IMR-90 (cell line): ENCODE measurements at regions not wholly inside any gene's neighbourhood (a gene's known extent, or its start where the extent isn't known, plus 50 kb on each side); places are given as distances from the start of the nearest gene placed in this dataset.

Source experiments
- ATAC-seq: fragments of 200-7000 bp; cut with Tn5 transposase; 2 replicates; pipeline ENCODE4 v1.9.1; 2020; ENCODE audit warnings: low read depth, mild to moderate bottlenecking, moderate library complexity
- BruUV-seq: library from RNA; stranded (reverse); fragments of 400-500 nt; replicated peaks from 2 replicates; lab custom pipeline; 2021; lab: Mats Ljungman, UMichigan
- CTCF ChIA-PET: fragments of 300-600 bp; formaldehyde crosslinking; extraction: SDS; loops from one replicate; lab custom pipeline; 2021; ENCODE audit warnings: antibody characterized with exemption; lab: Yijun Ruan, JAX
- POLR2A ChIA-PET: fragments of 300-600 bp; sonication (Branson Sonifier 250); formaldehyde crosslinking; loops from one replicate; lab custom pipeline; 2022; ENCODE audit warnings: antibody characterized with exemption; ENCODE audit not compliant: unreplicated experiment; lab: Charles Lee
- DNase-seq: peaks from one replicate; pipeline ENCODE4 v3.0.0; 2013
- H2AFZ ChIP-seq: replicated peaks from 2 replicates; pipeline ENCODE3; 2013; ENCODE audit warnings: low read length, mild to moderate bottlenecking; ENCODE audit not compliant: poor library complexity
- H2AK5ac ChIP-seq: 2 replicates; pipeline ENCODE4 v1.6.1; 2013; ENCODE audit warnings: low read depth, low read length, inconsistent platforms
- H2AK9ac ChIP-seq: replicated peaks from 2 replicates; pipeline ENCODE3; 2013; ENCODE audit warnings: mild to moderate bottlenecking, low read depth, low read length, moderate library complexity; ENCODE audit not compliant: poor library complexity
- H2BK120ac ChIP-seq: 2 replicates; pipeline ENCODE4 v1.6.1; 2013; ENCODE audit warnings: low read depth, low read length, inconsistent platforms
- H2BK15ac ChIP-seq: 3 replicates; pipeline ENCODE4 v1.6.1; 2013; ENCODE audit warnings: low read depth, low read length, inconsistent platforms
- H2BK20ac ChIP-seq: 2 replicates; pipeline ENCODE4 v1.6.1; 2013; ENCODE audit warnings: low read depth, mild to moderate bottlenecking, inconsistent platforms, low read length, moderate library complexity
- H2BK5ac ChIP-seq: 2 replicates; pipeline ENCODE4 v1.6.1; 2013; ENCODE audit warnings: mild to moderate bottlenecking, low read depth, low read length, inconsistent platforms; ENCODE audit not compliant: poor library complexity, severe bottlenecking
- H3K14ac ChIP-seq: replicated peaks from 2 replicates; pipeline ENCODE4 v1.6.1; 2013; ENCODE audit warnings: low read depth, low read length, inconsistent platforms
- H3K18ac ChIP-seq: 2 replicates; pipeline ENCODE4 v1.6.1; 2013; ENCODE audit warnings: low read depth, low read length, control low read depth
- H3K23ac ChIP-seq: 2 replicates; pipeline ENCODE4 v1.6.1; 2013; ENCODE audit warnings: low read depth, low read length, inconsistent platforms
- H3K27ac ChIP-seq: 2 replicates; pipeline ENCODE4 v1.5.1; 2013; ENCODE audit warnings: mild to moderate bottlenecking, control low read depth, low read length; ENCODE audit not compliant: insufficient read depth
- H3K27me3 ChIP-seq: 2 replicates; pipeline ENCODE4 v1.6.1; 2013; ENCODE audit warnings: low read length; ENCODE audit not compliant: control insufficient read depth, insufficient read depth
- H3K36me3 ChIP-seq: 2 replicates; pipeline ENCODE4 v1.6.1; 2013; ENCODE audit warnings: low read length, mixed read lengths; ENCODE audit not compliant: control insufficient read depth, insufficient read depth
- H3K4ac ChIP-seq: 2 replicates; pipeline ENCODE4 v1.6.1; 2013; ENCODE audit warnings: low read depth, low read length, inconsistent platforms
- H3K4me1 ChIP-seq: 2 replicates; pipeline ENCODE4 v1.6.1; 2013; ENCODE audit warnings: low read length, mixed read lengths; ENCODE audit not compliant: control insufficient read depth, insufficient read depth
- H3K4me2 ChIP-seq: 2 replicates; pipeline ENCODE4 v1.6.1; 2013; ENCODE audit warnings: low read depth, mild to moderate bottlenecking, control low read depth, low read length, moderate library complexity
- H3K4me3 ChIP-seq: 2 replicates; pipeline ENCODE4 v1.5.1; 2013; ENCODE audit warnings: low read depth, mild to moderate bottlenecking, control low read depth, low read length, moderate library complexity; ENCODE audit not compliant: insufficient read depth
- H3K56ac ChIP-seq: 2 replicates; pipeline ENCODE4 v1.6.1; 2013; ENCODE audit warnings: low read length, inconsistent platforms; ENCODE audit not compliant: insufficient read depth; ENCODE audit errors: extremely low read depth
- H3K79me1 ChIP-seq, 2 experiments: 2 replicates each; pipeline ENCODE4 v1.6.1; 2013; ENCODE audit warnings: low read length in 2 of 2, inconsistent platforms in 1 of 2, low read depth in 1 of 2
- H3K9ac ChIP-seq: 2 replicates; pipeline ENCODE4 v1.6.1; 2013; ENCODE audit warnings: low read depth, low read length, control low read depth
- H3K9me1 ChIP-seq: 2 replicates; pipeline ENCODE4 v1.6.1; 2013; ENCODE audit warnings: low read length, inconsistent platforms; ENCODE audit not compliant: insufficient read depth
- H3K9me3 ChIP-seq: 2 replicates; pipeline ENCODE4 v1.6.1; 2013; ENCODE audit warnings: low read length; ENCODE audit not compliant: control insufficient read depth, insufficient read depth
- H4K20me1 ChIP-seq: 2 replicates; pipeline ENCODE4 v1.6.1; 2013; ENCODE audit warnings: low read length, inconsistent platforms; ENCODE audit not compliant: insufficient read depth
- H4K5ac ChIP-seq: 2 replicates; pipeline ENCODE4 v1.6.1; 2013; ENCODE audit warnings: mild to moderate bottlenecking, low read depth, low read length, control low read depth
- H4K8ac ChIP-seq, 2 experiments: 2 replicates each; pipeline ENCODE4 v1.6.1; 2013; ENCODE audit warnings: low read depth in 2 of 2, low read length in 2 of 2, control low read depth in 1 of 2, inconsistent platforms in 1 of 2
- H4K91ac ChIP-seq: 2 replicates; pipeline ENCODE4 v1.6.1; 2013; ENCODE audit warnings: low read depth, low read length, inconsistent platforms; ENCODE audit not compliant: insufficient read depth
- dilution Hi-C: fragments of 300-500 bp; cut with HindIII; formaldehyde crosslinking; loops from one replicate; pipeline ENCODE4 v1.14.3; 2018; ENCODE audit warnings: low sequenced_read_pairs; ENCODE audit not compliant: unreplicated experiment
- in situ Hi-C: fragments of 300-500 bp; cut with MboI; formaldehyde crosslinking; loops from 3 replicates; pipeline ENCODE4 v1.14.3; 2019; ENCODE audit warnings: low sequenced_read_pairs, inconsistent platforms, mixed read lengths
- intact Hi-C: fragments of 100-400 bp; cut with micrococcal nuclease; formaldehyde crosslinking; loops from 2 replicates; pipeline ENCODE4 v1.10.0; 2022
- TF ChIP-seq, protein P1 (sequence below): fragments of 150-350 bp; IDR thresholded peaks from 2 replicates; pipeline ENCODE4 v1.6.1; 2016; ENCODE audit warnings: low read depth, mild to moderate bottlenecking, low read length, moderate library complexity, borderline replicate concordance

DNA sequence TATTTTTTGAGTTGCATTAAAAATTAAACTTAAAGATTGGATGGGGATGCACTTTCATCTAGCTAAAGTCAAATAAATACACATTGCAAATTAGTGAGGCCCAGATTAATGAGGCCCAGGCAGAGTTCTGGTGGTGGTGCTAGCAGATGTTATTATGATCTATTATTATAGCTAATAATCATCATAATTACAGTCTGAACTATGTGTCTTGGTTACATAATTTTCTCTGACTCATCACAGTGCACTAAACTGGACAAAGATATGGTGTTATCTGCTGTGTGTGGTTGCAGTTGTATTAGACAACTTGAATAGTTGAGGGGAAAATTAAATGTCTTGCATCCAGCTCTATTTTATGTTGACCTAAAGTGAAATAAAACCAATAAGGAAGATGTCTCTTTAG, 568.8 kb downstream of the TLR4 start:
- TF ChIP-seq, protein P1, sequence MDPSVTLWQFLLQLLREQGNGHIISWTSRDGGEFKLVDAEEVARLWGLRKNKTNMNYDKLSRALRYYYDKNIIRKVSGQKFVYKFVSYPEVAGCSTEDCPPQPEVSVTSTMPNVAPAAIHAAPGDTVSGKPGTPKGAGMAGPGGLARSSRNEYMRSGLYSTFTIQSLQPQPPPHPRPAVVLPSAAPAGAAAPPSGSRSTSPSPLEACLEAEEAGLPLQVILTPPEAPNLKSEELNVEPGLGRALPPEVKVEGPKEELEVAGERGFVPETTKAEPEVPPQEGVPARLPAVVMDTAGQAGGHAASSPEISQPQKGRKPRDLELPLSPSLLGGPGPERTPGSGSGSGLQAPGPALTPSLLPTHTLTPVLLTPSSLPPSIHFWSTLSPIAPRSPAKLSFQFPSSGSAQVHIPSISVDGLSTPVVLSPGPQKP: no peak
- Histone ChIP-seq H4K91ac (no peak overlapping the region), H3K27ac (no peak overlapping the region), H4K20me1 (no peaks in the 10 kb centered on the region), H3K79me1 (no peaks in the 10 kb centered on the region), H3K9me1 (no peaks in the 10 kb centered on the region), H4K5ac (no peak overlapping the region), H3K23ac (no peak overlapping the region), H3K27me3 (no peaks in the 10 kb centered on the region), H3K36me3 (no peaks in the 10 kb centered on the region), H2AFZ (no peak overlapping the region), H2BK20ac (no peak overlapping the region), H3K9ac (no peak overlapping the region), H3K56ac (no peak overlapping the region), H2AK9ac (no peak overlapping the region), H2AK5ac (no peak overlapping the region), H2BK5ac (no peak overlapping the region), H2BK15ac (no peak overlapping the region), H3K18ac (no peak overlapping the region), H4K8ac (no peak overlapping the region), H3K4me1 (no peaks in the 10 kb centered on the region), H2BK120ac (no peak overlapping the region), H3K4me2 (no peak overlapping the region), H3K9me3 (peaks cover 5% of the 10 kb centered on the region), H3K4me3 (no peak overlapping the region), H3K4ac (no peak overlapping the region), H3K14ac (no peak overlapping the region)
- in situ Hi-C loops: no loop called here
- dilution Hi-C loops: no loop called here
- no TSS peak for BruUV-seq
- CTCF ChIA-PET: no interaction called here
- intact Hi-C loops: no loop called here
- no peak for ATAC-seq
- POLR2A ChIA-PET: no interaction called here
- DNase-seq: no peak
